WI38 (cell line): ENCODE measurements at regions not wholly inside any gene's neighbourhood (a gene's known extent, or its start where the extent isn't known, plus 50 kb on each side); places are given as distances from the start of the nearest gene placed in this dataset.
"Not testable (repeated sequence)": the region's sequence is repeated elsewhere in the genome, so short reads cannot be mapped to it uniquely, and the experiment has no call there.

Source experiments
- H3K4me3 ChIP-seq: 2 replicates; pipeline ENCODE4 v1.5.1; 2011; ENCODE audit warnings: low read depth, mild to moderate bottlenecking, control low read depth, low read length
- CTCF ChIP-seq: IDR thresholded peaks from 2 replicates; pipeline ENCODE4 v1.5.1; 2012; ENCODE audit warnings: low read depth, mild to moderate bottlenecking, control low read depth, low read length

GRCh38 chr20:51934301-51935002 lies 132.1 kb upstream of the SALL4 start:
- no peak for TF ChIP-seq CTCF
- no peak overlapping the region for H3K4me3 ChIP-seq

GRCh38 chr20:51931371-51931781 lies 129.1 kb upstream of the SALL4 start:
- no peak overlapping the region for H3K4me3 ChIP-seq
- TF ChIP-seq CTCF = no peak

GRCh38 chr20:51930775-51931174 lies 128.5 kb upstream of the SALL4 start:
- H3K4me3 ChIP-seq = no peak overlapping the region
- TF ChIP-seq CTCF = no peak

GRCh38 chr20:51928931-51929330 lies 126.6 kb upstream of the SALL4 start:
- no peak for TF ChIP-seq CTCF
- no peak overlapping the region for H3K4me3 ChIP-seq

GRCh38 chr20:51927970-51928369 lies 125.6 kb upstream of the SALL4 start:
- H3K4me3 ChIP-seq = not testable (repeated sequence)

GRCh38 chr20:51926670-51927305 lies 124.5 kb upstream of the SALL4 start:
- no peak overlapping the region for H3K4me3 ChIP-seq
- TF ChIP-seq CTCF = no peak

GRCh38 chr20:51924509-51924908 lies 122.2 kb upstream of the SALL4 start:
- H3K4me3 ChIP-seq = no peak overlapping the region
- TF ChIP-seq CTCF = no peak
